K562 (cell line): ENCODE measurements at regions not wholly inside any gene's neighbourhood (a gene's known extent, or its start where the extent isn't known, plus 50 kb on each side); places are given as distances from the start of the nearest gene placed in this dataset.
"Not testable (repeated sequence)": the region's sequence is repeated elsewhere in the genome, so short reads cannot be mapped to it uniquely, and the experiment has no call there.

Experiments used
- DPF2 ChIP-seq: fragments of 450-650 bp; IDR thresholded peaks from 2 replicates; pipeline ENCODE4 v1.6.1; 2016
- E2F3 ChIP-seq: fragments of 250-450 bp; sonication (Bioruptor Pico); IDR thresholded peaks from 2 replicates; pipeline ENCODE4 v1.4.0; 2020; ENCODE audit warnings: mild to moderate bottlenecking
- HDAC8 ChIP-seq: fragments of 450-650 bp; IDR thresholded peaks from 2 replicates; pipeline ENCODE4 v1.6.1; 2016; ENCODE audit warnings: mild to moderate bottlenecking, missing genetic modification characterization, moderate library complexity, missing compliant biosample characterization
- HINFP ChIP-seq: fragments of 450-650 bp; conservative IDR thresholded peaks from 2 replicates; pipeline ENCODE4 v1.6.1; 2016; ENCODE audit warnings: missing genetic modification characterization, low read depth, mild to moderate bottlenecking, control low read depth, missing compliant biosample characterization
- HMBOX1 ChIP-seq: sonication (generic); IDR thresholded peaks from 2 replicates; pipeline ENCODE4 v1.6.1; 2016
- MTF1 ChIP-seq: fragments of 250-450 bp; sonication (Bioruptor Pico); IDR thresholded peaks from 2 replicates; pipeline ENCODE4 v1.9.0; 2021; ENCODE audit warnings: moderate library complexity, mild to moderate bottlenecking, inconsistent platforms, borderline replicate concordance
- RREB1 ChIP-seq: fragments of 250-450 bp; sonication (Bioruptor Pico); IDR thresholded peaks from 2 replicates; pipeline ENCODE4 v1.4.0; 2020
- SMAD3 ChIP-seq: fragments of 450-650 bp; formaldehyde crosslinking; conservative IDR thresholded peaks from 2 replicates; pipeline ENCODE4 v1.4.0; 2020; ENCODE audit warnings: mild to moderate bottlenecking
- SOX6 ChIP-seq: fragments of 450-650 bp; IDR thresholded peaks from 2 replicates; pipeline ENCODE4 v1.6.1; 2014; ENCODE audit warnings: mild to moderate bottlenecking
- TCFL5 ChIP-seq: fragments of 250-450 bp; sonication (Bioruptor Pico); conservative IDR thresholded peaks from 2 replicates; pipeline ENCODE4 v1.6.1; 2021; ENCODE audit warnings: mild to moderate bottlenecking, moderate library complexity, matching md5 sums
- ZBTB17 ChIP-seq: fragments of 450-650 bp; formaldehyde crosslinking; IDR thresholded peaks from 2 replicates; pipeline ENCODE4 v1.4.0; 2020; ENCODE audit warnings: mild to moderate bottlenecking
- ZBTB2 ChIP-seq: fragments of 450-650 bp; IDR thresholded peaks from 2 replicates; pipeline ENCODE4 v1.6.1; 2016; ENCODE audit warnings: antibody characterized with exemption
- ZFP1 ChIP-seq: fragments of 450-650 bp; formaldehyde crosslinking; IDR thresholded peaks from 2 replicates; pipeline ENCODE4 v1.4.0; 2020; ENCODE audit warnings: mild to moderate bottlenecking, mixed read lengths
- ZNF134 ChIP-seq: fragments of 250-450 bp; sonication (Bioruptor Pico); conservative IDR thresholded peaks from 2 replicates; pipeline ENCODE4 v1.4.0; 2020
- ZNF212 ChIP-seq: fragments of 450-650 bp; formaldehyde crosslinking; IDR thresholded peaks from 2 replicates; pipeline ENCODE4 v1.4.0; 2020; ENCODE audit warnings: mild to moderate bottlenecking
- ZNF23 ChIP-seq: fragments of 250-450 bp; sonication (Bioruptor Pico); IDR thresholded peaks from 2 replicates; pipeline ENCODE4 v1.4.0; 2020; ENCODE audit warnings: mild to moderate bottlenecking
- ZNF699 ChIP-seq: fragments of 250-450 bp; sonication (Bioruptor Pico); IDR thresholded peaks from 2 replicates; pipeline ENCODE4 v1.8.0; 2021; ENCODE audit warnings: mild to moderate bottlenecking, moderate library complexity; ENCODE audit not compliant: insufficient replicate concordance
- ZNF740 ChIP-seq, 3 experiments: fragments of 200-800 bp in 1 of 3; sonication (Bioruptor generic) in 1 of 3; sonication (generic) in 1 of 3; formaldehyde crosslinking in 1 of 3; IDR thresholded peaks; 2 replicates each; pipeline versions ENCODE4 v1.6.1 to v1.8.0; 2016 to 2022; ENCODE audit warnings: mild to moderate bottlenecking in 2 of 3, missing compliant biosample characterization in 2 of 3, missing genetic modification characterization in 2 of 3, missing genetic modification reagents in 1 of 3
- ZNF79 ChIP-seq: fragments of 250-450 bp; sonication (Bioruptor Pico); IDR thresholded peaks from 2 replicates; pipeline ENCODE4 v1.4.0; 2020; ENCODE audit warnings: low read depth, mild to moderate bottlenecking, moderate library complexity

GRCh38 chr11:3509563-3509962, 130.6 kb upstream of the ZNF195 start (continued):
- TF ChIP-seq SOX6 (peak; percentile 66; the same call in 1 of the 2 replicates), ZFP1 (peak; percentile 97), ZBTB17 (CRISPR knock-in tag) (peak; percentile 96), SMAD3 (peak; percentile 99), TCFL5 (CRISPR knock-in tag) (peak; percentile 98), HDAC8 (tag) (peak; percentile 89), ZNF212 (CRISPR knock-in tag) (peak; percentile 94), RREB1 (CRISPR knock-in tag) (peak; percentile 98), HINFP (peak; percentile 87), E2F3 (CRISPR knock-in tag) (peak; percentile 89), ZNF740 (tag; IDR thresholded peaks at IDR 0.05) (peak in 1 of 2 experiments; percentile 97; a peak in 2 of 4 replicates), DPF2 (peak; percentile 75), HMBOX1 (peak; percentile 58), ZNF79 (CRISPR knock-in tag) (peak; percentile 96), ZNF699 (CRISPR knock-in tag) (peak; percentile 67), ZBTB2 (0 out of 2 replicates have a peak, but pooled peaks have one; percentile 59), MTF1 (peak; percentile 97), ZNF23 (CRISPR knock-in tag) (peak; percentile 88), ZNF134 (CRISPR knock-in tag) (peak; percentile 90)
- not testable (repeated sequence) for TF ChIP-seq ZNF740 (CRISPR knock-in tag; IDR thresholded peaks at IDR 0.05)
